NCI-H146 treated with DMSO at 0.1 percent for 48 hours (cell line): ENCODE measurements at regions not wholly inside any gene's neighbourhood (a gene's known extent, or its start where the extent isn't known, plus 50 kb on each side); places are given as distances from the start of the nearest gene placed in this dataset.
"Not testable (repeated sequence)": the region's sequence is repeated elsewhere in the genome, so short reads cannot be mapped to it uniquely, and the experiment has no call there.

ENCODE experiments used
- DNase-seq: peaks from one replicate; lab custom pipeline; 2025; ENCODE audit not compliant: unreplicated experiment; lab: John Stamatoyannopoulos, UW

DNA sequence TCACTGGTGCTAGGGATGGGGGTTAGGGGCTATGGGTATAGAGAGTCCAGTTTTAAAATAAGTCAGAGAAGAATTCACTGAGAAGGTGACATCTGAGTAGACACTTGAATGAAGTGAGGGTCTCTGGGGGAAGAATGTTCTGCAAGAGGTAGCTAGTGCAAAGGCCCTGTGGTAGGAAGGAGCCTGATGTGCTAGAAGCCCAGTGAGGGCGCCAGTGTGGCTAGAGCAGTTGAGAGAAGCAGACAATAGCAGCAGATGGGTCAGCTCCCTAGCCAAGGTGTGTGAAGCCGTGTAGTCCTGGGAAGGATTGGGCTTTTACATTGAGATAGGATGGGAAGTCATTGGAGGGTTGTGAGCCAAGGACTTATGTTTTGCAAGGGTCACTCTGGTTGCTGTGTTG, 105.8 kb upstream of the PELI1 start:
- DNase-seq, result no peak

DNA sequence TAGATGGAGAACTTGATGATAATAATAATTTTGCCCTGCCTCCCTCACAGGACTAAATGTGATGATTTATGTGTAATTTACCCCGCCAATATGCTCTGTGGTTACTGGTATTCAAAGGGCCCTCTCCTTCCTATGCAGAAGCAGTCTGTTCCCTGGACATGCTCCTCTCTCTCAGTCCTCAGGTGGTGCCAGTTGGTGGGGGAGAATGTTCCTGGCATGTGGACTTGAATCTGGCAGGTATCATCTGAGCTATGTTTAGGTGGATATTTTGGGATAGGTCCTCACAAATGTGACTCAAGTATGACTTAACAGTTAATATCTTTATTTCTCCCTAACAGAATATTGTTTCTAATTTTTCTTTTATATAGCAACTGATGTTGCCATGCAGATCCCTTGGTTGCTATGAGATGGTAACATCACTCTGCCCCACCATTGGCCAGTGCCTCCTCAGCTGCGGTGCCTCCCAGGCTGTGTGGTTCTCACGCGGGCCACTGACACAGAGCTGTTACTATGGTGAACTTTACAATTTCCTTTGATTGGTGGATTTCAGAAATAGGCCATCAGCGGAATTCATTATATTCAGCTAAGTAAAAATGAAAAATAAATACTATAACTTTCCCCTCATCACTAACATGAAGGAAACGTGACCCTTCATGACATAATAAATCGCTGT, 106.7 kb upstream of the PELI1 start:
- no peak for DNase-seq

GRCh38 chr2:64251497-64252250, 107.5 kb upstream of the PELI1 start:
- DNase-seq, result no peak

DNA sequence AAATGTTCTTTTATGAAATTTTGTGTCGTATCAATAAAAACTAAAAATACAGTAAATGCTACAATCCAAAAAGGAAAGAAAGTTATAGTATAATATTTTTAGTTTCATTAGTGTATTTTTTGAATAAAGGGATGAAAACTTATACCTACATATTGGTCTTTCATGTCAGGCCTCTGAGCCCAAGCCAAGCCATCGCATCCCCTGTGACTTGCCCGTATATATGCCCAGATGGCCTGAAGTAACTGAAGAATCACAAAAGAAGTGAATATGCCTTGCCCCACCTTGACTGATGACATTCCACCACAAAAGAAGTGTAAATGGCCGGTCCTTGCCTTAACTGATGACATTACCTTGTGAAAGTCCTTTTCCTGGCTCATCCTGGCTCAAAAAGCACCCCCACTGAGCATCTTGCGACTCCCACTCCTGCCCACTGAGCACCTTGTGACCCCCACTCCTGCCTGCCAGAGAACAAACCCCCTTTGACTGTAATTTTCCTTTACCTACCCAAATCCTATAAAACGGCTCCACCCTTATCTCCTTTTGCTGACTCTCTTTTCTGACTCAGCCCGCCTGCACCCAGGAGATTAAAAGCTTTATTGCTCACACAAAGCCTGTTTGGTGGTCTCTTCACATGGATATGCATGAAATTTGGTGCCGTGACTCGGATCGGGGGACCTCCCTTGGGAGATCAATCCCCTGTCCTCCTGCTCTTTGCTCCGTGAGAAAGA, 108.2 kb upstream of the PELI1 start:
- not testable (repeated sequence) for DNase-seq

- not testable (repeated sequence) for DNase-seq
These were observed 109.2 kb upstream of the PELI1 start for GRCh38 chr2:64253421-64253820.

DNA sequence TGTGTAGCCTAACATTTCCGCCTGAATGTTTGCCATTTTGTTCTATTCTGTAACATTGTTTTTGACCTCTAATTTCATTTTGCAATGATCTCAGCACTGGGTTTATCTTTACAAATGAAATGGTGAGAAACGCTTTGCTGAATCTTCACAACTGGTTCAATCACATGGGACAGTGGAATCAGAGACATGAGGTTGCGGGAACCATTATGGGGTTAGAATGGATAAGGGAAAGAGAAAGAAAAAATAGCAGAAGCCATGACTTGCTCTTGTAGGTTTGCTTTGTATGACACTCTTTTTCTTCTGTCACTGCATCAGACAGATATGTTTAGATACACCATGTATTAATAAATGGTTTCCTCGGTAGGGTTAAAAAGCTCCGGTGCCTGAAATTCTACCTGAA, 114.3 kb upstream of the PELI1 start:
- DNase-seq, result no peak

GRCh38 chr2:64259312-64259711, 115.1 kb upstream of the PELI1 start:
- DNase-seq, result no peak

DNA sequence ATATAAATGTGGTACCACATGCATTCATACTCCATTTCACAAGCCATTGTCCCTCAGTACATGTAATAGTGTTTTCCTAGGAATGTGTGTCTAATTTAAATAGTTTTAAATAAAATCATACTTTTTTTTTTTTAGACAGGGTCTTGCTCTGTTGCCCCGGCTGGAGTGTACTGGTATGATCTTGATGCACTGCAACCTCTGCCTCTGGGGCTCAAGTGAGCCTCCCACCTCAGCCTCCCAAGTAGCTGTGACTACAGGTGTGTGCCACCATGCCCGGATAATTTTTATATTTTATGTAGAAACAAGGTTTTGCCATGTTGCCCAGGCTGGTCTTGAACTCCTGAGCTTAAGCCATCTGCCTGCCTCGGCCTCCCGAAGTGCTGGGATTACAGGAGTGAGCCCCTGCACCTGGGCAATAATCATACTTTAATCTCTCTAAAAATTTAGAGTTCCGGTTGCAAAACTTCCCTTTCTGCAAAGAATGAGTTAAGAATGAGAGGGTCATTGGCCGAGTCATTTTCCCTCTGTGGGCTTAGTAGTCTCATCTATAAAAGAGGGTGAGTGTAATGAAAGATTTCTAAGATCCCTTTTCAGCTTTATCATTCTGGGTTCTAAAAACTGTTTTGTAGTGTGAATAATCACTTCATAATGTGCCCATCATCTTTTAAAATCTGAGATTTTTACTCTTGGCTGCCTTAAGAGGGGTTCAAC, 116.0 kb upstream of the PELI1 start:
- DNase-seq, result no peak

GRCh38 chr2:64260817-64261216, 116.6 kb upstream of the PELI1 start:
- no peak for DNase-seq

GRCh38 chr2:64262071-64262470, 117.9 kb upstream of the PELI1 start:
- DNase-seq, result no peak

DNA sequence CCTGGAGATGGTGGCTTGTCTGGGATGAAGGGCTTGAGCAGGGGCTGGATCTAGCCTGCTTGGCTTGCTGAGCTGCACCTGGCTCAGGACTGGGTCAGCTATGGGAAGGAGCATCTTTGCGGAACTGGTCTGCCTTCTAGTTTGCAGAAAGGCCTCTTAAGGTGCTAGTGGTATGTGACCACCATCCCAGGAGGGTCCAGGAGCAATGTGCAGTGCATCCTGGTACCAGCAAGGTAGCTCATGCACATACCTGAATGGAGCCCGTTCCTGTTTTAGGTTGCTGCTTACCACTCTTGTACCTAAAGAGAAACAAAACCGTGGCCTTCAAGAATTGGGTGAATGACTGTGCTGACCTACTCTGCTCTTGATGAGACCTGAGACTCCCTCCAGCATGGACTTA, 118.6 kb upstream of the PELI1 start:
- DNase-seq, result no peak

- DNase-seq, result no peak
These were observed 119.1 kb upstream of the PELI1 start for GRCh38 chr2:64263315-64263714.

GRCh38 chr2:64267699-64268098, 123.5 kb upstream of the PELI1 start:
- DNase-seq, result no peak

DNA sequence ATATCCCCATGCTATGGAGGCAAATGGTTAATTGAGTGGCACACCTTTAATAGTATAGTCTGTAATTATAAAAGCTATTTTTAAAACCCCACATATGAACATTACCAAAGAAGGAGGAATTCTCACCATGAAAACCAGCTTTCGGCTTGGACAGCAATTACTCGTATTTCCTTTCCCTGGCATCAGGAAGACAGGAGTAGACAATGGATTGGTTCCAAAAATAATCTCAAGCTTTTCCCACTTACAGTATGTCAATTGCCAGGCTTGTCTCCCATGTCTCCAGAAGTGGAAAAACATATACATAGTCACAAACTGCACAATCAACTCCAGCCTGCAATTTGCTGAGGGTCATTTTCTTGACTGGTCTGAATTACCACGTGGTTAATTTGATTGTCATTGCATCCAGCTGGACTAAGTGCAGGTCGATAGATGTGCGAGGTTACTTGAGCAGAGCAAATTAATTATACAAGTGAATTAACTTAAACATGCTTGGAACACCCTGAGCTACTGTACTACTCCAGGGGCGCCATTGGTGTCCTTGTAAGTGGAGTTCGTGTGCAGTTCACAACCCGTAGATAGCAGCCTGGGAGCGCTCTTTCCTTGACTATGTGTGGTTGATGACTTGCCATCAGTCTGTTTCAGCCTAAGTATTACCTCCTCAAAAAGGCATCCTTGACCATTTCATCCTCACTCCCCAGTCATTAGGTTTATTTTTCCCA, 124.3 kb upstream of the PELI1 start:
- DNase-seq, result no peak

DNA sequence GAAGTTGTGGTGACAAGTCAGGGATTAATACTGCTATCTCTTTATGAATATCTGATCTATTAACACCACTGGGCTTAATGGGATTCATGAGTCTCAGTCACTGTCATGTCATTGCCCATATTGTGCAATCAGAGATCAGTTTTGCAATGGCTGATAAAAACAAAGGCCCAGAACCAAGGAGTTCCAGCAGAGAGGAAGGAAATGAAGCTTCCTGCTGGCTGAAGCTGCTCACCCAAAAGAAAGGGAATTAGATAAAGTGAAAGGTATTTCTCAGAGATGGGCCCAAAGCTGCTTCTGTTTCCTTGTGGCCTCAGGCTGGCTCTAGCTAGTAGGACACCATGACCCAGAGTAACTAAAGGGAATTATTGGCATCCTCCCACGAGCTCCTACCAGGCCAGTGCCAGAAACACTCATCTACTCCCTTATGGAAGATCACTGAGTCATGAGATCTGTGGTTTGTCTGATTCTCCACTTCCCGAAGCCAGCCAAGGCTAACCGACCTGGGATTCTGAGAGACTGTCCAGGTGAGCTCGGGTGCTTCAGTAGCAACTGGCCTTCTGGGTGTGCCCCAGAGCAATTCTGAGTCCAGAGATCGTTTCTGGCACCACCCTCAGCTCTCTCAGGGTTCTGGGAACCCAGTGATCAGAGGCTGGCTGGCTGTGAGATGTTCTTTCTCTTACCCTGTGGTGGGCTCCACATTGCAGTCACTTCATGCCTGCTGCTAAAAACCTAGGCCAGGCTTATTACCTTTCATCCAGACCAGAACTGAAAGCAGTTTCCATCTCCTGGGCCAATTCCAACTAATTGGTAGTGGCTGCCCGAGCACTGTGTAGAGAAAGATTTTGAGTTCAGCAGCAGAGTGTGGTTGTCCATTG, 129.5 kb upstream of the PELI1 start:
- DNase-seq, result no peak

DNA sequence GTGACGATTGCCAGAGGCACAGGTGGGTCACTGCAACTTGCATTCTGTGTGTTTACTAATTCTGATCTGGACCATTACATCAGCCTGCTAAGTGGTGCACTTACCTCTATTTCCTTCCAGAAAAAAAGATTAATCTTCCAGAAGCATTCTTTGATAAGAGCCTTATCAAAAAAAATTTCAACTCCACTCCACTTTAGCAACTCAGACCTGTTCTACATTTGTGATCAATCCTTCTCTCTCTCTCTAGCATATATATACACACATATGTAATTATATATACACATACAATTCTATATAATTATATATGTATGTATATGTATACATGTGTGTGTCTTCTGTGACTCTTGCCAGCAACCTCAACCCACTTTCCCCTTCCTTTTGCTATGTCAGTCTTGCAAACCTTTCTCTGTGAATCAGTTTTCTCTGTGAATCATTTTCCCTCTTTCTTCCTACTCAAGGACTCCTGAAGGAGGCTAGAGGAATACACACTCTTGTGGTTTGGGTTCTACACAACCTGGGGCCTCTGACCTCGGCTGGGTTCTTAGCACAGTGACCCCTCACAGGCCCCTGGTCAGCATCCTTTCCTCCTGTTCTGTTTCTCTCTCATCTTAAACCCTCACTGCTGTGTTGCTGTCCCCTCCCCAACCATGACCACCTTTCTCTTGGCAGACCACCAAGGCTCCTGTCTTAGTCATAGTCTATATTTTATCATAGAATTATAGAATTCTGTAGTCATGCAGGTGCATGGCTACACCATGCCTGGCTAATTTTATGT, 130.4 kb upstream of the PELI1 start:
- no peak for DNase-seq

- DNase-seq, result no peak
These were observed 130.9 kb upstream of the PELI1 start for GRCh38 chr2:64275174-64275466.

DNA sequence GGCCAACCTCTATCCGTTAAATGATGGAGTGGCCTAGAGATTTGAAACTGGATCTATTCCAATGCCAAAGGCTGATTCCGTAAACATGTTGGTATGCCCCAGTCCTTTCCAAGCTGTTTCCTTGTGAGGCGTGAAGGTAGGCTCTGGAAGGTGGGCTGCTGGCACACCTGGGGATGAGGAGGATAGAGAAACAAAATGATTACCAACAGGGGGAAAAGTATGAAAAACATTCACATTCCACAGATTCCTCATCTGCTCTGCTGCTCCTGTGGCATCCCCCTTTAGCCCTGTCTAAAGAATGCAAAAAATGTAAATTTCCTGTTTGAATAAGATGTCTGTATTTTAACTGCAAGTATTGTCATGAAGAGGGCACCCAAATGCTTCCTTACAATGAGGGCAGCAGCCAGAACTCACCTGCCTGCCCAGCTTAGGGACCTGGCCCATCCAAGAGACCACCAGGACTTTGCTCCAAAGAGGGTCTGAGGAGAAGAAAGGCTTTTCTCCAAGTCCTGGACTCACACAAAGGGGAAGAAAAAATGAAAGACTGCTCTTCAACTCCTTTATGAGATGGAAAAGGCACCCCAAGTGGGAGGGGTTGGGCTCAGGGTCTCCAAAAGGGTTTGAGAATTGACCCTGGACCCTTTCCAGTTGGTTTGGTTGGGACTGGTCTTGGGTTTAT, 132.3 kb upstream of the PELI1 start:
- DNase-seq, result no peak
